ENCODE measurements at regions not wholly inside any gene's neighbourhood (a gene's known extent, or its start where the extent isn't known, plus 50 kb on each side); places are given as distances from the start of the nearest gene placed in this dataset.

- no peak for DNase-seq (ENCODE audit: extremely low spot score)
- ChIA-PET POLR2A (no interaction called here), CTCF (interaction anchor here (0.7 kb wide), 1 partner anchor 15 kb away, joined by 3 read pairs; no protein-coding TSS in a partner anchor)
- TF ChIP-seq CTCF (IDR thresholded peaks at IDR 0.05; ENCODE audit: control extremely low read depth, extremely low read depth, low read depth, missing control alignments) = no peak
These were observed 49.9 kb upstream of the CCDC91 start for GRCh38 chr12:28140404-28140803.
